ENCODE measurements at regions not wholly inside any gene's neighbourhood (a gene's known extent, or its start where the extent isn't known, plus 50 kb on each side); places are given as distances from the start of the nearest gene placed in this dataset.

DNA sequence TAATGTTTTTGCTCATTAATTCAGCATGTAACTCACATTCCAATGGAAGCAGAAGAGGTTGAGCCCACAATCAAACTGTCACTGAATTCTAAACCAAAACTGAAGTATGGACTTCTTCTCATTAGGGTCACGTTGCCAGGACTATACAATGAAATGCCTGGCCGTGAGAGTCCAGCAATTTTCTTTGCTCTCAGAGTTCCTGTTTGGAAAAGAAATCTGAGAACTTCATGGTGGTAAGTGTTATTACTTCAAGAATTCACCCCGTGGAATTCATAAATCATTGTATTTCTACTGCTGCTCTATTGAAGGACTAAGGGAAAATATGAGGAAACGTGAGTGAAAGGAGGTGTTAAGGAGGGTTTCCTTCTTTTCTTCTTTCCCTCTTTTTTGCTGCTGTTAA lies 441.8 kb upstream of the AKR1E2 start:
- intact Hi-C loops (cut with DNase I; ENCODE audit: low total_unique reads): no loop called here
- Histone ChIP-seq H3K27me3 (replicated peaks in 1 of 7) (no peaks in the 10 kb centered on the region), H3K27ac (no peak overlapping the region), H3K9me3 (no peaks in the 10 kb centered on the region), H3K4me3 (no peak overlapping the region), H3K36me3 (no peaks in the 10 kb centered on the region), H3K4me1 (no peaks in the 10 kb centered on the region)
- TF ChIP-seq POLR2A (IDR thresholded peaks at IDR 0.05): no peak
- TF ChIP-seq POLR2AphosphoS5 (IDR thresholded peaks at IDR 0.05): no peak
- TF ChIP-seq, protein P1, sequence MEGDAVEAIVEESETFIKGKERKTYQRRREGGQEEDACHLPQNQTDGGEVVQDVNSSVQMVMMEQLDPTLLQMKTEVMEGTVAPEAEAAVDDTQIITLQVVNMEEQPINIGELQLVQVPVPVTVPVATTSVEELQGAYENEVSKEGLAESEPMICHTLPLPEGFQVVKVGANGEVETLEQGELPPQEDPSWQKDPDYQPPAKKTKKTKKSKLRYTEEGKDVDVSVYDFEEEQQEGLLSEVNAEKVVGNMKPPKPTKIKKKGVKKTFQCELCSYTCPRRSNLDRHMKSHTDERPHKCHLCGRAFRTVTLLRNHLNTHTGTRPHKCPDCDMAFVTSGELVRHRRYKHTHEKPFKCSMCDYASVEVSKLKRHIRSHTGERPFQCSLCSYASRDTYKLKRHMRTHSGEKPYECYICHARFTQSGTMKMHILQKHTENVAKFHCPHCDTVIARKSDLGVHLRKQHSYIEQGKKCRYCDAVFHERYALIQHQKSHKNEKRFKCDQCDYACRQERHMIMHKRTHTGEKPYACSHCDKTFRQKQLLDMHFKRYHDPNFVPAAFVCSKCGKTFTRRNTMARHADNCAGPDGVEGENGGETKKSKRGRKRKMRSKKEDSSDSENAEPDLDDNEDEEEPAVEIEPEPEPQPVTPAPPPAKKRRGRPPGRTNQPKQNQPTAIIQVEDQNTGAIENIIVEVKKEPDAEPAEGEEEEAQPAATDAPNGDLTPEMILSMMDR (IDR thresholded peaks at IDR 0.05 in 8 of 11, conservative IDR thresholded peaks at IDR 0.05 in 3 of 11): no peak
- no peak for DNase-seq
- 46 to 60% (median 55%) methylated on average over 4 of the region's 4 CpGs for WGBS, 5 donors

DNA sequence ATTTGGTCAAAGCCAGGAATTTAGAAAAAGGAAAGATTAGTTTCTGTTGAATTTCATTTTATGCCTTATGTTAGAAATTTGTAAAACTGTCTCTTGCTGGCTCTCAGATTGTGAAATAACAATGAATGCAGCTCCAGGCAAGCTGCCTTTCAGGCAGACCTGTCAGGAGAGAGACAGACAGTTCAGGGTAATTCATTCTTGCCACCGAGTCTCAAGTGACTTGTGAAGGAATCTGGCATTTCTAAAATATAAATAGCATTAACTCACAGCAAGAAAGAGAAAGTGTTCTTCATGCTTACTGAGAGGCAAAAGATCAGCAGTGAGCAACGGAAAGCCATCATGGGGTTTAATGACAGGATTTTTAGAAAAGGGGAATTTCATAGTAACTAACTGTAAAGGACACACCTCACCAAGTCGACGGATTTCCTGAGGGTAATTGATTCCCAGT lies 442.3 kb upstream of the AKR1E2 start:
- no peak for DNase-seq
- no peaks in the 10 kb centered on the region for H3K36me3 ChIP-seq
- 31 to 47% (median 41%) methylated on average over 4 of the region's 4 CpGs for WGBS, 5 donors
- H3K27ac ChIP-seq: no peak overlapping the region
- no peaks in the 10 kb centered on the region for H3K4me1 ChIP-seq
- H3K27me3 ChIP-seq (replicated peaks in 1 of 7): no peaks in the 10 kb centered on the region
- no peak for TF ChIP-seq POLR2AphosphoS5 (IDR thresholded peaks at IDR 0.05)
- no peak for TF ChIP-seq POLR2A (IDR thresholded peaks at IDR 0.05)
- TF ChIP-seq, protein P1 (IDR thresholded peaks at IDR 0.05 in 8 of 11, conservative IDR thresholded peaks at IDR 0.05 in 3 of 11): no peak
- H3K4me3 ChIP-seq: no peak overlapping the region
- intact Hi-C loops (cut with DNase I; ENCODE audit: low total_unique reads): no loop called here
- no peaks in the 10 kb centered on the region for H3K9me3 ChIP-seq

DNA sequence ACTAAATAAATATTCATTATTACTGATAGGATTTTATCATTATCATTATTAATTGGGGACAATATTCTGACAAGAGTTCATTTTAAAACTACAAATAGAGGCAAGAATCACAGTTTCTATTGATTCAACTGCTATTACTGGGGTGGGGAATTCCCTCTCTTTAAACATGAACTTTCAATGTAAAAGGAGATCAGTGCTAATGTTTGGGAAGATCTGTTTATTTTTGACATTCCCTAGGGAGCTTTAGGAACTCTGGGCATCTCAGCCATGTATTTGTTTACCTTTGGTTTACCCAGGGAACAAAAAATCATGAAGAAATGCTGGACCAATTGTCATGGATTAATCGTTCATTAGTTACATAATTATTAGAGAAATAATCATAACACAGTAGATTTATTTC lies 443.2 kb upstream of the AKR1E2 start:
- no peaks in the 10 kb centered on the region for H3K9me3 ChIP-seq
- TF ChIP-seq POLR2AphosphoS5 (IDR thresholded peaks at IDR 0.05) (no peak), POLR2A (IDR thresholded peaks at IDR 0.05) (no peak)
- TF ChIP-seq, protein P1 (IDR thresholded peaks at IDR 0.05 in 8 of 11, conservative IDR thresholded peaks at IDR 0.05 in 3 of 11): no peak
- no peaks in the 10 kb centered on the region for H3K36me3 ChIP-seq
- no peaks in the 10 kb centered on the region for H3K27me3 ChIP-seq (replicated peaks in 1 of 7)
- no peak overlapping the region for H3K27ac ChIP-seq
- 65 to 86% (median 78%) methylated on average over 1 of the region's 1 CpG for WGBS, 5 donors
- H3K4me1 ChIP-seq: no peaks in the 10 kb centered on the region
- intact Hi-C loops (cut with DNase I; ENCODE audit: low total_unique reads): no loop called here
- no peak overlapping the region for H3K4me3 ChIP-seq
- DNase-seq: no peak

DNA sequence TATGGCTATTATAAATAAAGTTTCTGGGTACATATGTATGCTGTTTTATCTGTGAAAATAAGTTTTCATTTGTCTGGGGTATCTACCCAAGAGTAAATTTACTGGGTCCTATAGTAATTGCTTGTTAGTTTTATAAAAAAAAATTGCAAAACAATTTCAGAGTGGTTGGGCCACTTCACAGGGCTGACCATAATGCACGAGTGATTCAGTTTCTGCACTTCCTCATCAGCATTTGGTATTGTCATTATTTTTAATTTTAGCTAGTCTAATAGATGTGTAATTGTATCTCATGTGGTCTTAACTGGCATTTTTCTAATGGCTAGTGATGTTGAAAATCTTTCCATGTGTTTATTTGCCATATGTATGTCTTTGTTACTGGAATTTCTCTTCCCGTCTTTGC lies 452.4 kb upstream of the AKR1E2 start:
- 77 to 90% (median 85%) methylated on average over 2 of the region's 2 CpGs for WGBS, 5 donors
- intact Hi-C loops (cut with DNase I; ENCODE audit: low total_unique reads): no loop called here
- H3K27ac ChIP-seq: no peak overlapping the region
- no peaks in the 10 kb centered on the region for H3K27me3 ChIP-seq (replicated peaks in 1 of 7)
- no peak for DNase-seq
- H3K4me1 ChIP-seq: no peaks in the 10 kb centered on the region
- no peaks in the 10 kb centered on the region for H3K9me3 ChIP-seq
- no peaks in the 10 kb centered on the region for H3K36me3 ChIP-seq
- no peak overlapping the region for H3K4me3 ChIP-seq
- no peak for TF ChIP-seq POLR2A (IDR thresholded peaks at IDR 0.05)

DNA sequence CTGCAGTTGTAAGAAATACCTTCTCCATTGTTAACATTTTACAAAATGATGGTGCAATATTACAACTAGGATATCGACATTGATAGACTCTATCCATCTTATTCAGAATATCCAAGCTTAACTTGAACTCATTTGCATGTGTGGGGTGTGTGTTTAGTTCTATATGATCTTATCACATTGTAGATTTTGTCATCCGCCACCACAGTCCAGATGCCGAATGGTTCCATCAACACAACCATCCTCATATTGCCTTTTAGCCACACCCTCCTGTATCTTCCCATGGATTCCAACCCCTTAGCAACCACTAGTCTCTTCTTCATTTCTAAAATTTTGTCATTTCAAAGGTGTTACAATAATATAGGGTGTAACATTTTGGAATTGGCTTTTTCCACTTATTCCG lies 452.9 kb upstream of the AKR1E2 start:
- Histone ChIP-seq H3K27ac (no peak overlapping the region), H3K4me3 (no peak overlapping the region), H3K27me3 (replicated peaks in 1 of 7) (no peaks in the 10 kb centered on the region), H3K36me3 (no peaks in the 10 kb centered on the region), H3K4me1 (no peaks in the 10 kb centered on the region), H3K9me3 (no peaks in the 10 kb centered on the region)
- no peak for TF ChIP-seq POLR2AphosphoS5 (IDR thresholded peaks at IDR 0.05)
- TF ChIP-seq POLR2A (IDR thresholded peaks at IDR 0.05): no peak
- TF ChIP-seq, protein P1 (IDR thresholded peaks at IDR 0.05 in 8 of 11, conservative IDR thresholded peaks at IDR 0.05 in 3 of 11): no peak
- whole genome bisulfite sequencing, 5 donors: 89 to 98% (median 96%) methylated on average over 4 of the region's 4 CpGs
- DNase-seq: no peak
- intact Hi-C loops (cut with DNase I; ENCODE audit: low total_unique reads): no loop called here
